ENCODE measurements at regions not wholly inside any gene's neighbourhood (a gene's known extent, or its start where the extent isn't known, plus 50 kb on each side); places are given as distances from the start of the nearest gene placed in this dataset.

- TF ChIP-seq POLR2AphosphoS5 (IDR thresholded peaks at IDR 0.05; ENCODE audit: borderline replicate concordance, low read depth, low read length) (no peak), EZH2 (IDR thresholded peaks at IDR 0.05) (no peak)
These were observed 491.4 kb downstream of the NEBL start for GRCh38 chr10:20405761-20406160.
